ENCODE measurements at regions not wholly inside any gene's neighbourhood (a gene's known extent, or its start where the extent isn't known, plus 50 kb on each side); places are given as distances from the start of the nearest gene placed in this dataset.

DNA sequence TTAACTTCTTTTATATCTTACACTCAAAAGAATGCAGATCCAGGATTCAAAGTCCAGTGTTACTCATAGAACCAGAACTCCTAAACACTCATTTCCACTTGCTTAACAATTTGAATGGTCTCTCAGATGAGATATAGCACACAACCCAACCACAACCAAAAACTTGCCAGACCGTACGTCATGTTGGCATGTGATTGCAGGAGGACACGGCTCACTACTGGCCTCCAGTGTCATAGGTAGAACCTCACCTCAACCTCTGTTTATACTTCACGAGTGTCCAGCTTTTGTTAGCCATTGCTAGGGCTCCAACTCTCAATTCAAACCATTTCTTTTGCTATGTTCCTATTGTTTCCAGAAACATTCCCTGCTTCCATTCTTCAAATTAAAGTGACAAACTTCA is 58.5 kb upstream of the PDGFD start:
- Histone ChIP-seq H3K4me1 (no peaks in the 10 kb centered on the region), H3K9me3 (no peaks in the 10 kb centered on the region), H3K27ac (replicated peaks in 1 of 4) (no peak overlapping the region), H3K36me3 (no peaks in the 10 kb centered on the region), H3K27me3 (no peaks in the 10 kb centered on the region), H3K4me3 (no peak overlapping the region)
- TF ChIP-seq POLR2A (IDR thresholded peaks at IDR 0.05; ENCODE audit: low read depth) = no peak
- TF ChIP-seq POLR2AphosphoS5 (IDR thresholded peaks at IDR 0.05) = no peak
- no peak for TF ChIP-seq EP300 (IDR thresholded peaks at IDR 0.05)
- TF ChIP-seq, protein P1, sequence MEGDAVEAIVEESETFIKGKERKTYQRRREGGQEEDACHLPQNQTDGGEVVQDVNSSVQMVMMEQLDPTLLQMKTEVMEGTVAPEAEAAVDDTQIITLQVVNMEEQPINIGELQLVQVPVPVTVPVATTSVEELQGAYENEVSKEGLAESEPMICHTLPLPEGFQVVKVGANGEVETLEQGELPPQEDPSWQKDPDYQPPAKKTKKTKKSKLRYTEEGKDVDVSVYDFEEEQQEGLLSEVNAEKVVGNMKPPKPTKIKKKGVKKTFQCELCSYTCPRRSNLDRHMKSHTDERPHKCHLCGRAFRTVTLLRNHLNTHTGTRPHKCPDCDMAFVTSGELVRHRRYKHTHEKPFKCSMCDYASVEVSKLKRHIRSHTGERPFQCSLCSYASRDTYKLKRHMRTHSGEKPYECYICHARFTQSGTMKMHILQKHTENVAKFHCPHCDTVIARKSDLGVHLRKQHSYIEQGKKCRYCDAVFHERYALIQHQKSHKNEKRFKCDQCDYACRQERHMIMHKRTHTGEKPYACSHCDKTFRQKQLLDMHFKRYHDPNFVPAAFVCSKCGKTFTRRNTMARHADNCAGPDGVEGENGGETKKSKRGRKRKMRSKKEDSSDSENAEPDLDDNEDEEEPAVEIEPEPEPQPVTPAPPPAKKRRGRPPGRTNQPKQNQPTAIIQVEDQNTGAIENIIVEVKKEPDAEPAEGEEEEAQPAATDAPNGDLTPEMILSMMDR (IDR thresholded peaks at IDR 0.05) = no peak
- no peak for DNase-seq (ENCODE audit: extremely low spot score)
- intact Hi-C loops (cut with DNase I) = no loop called here
- 87% methylated on average over 4 of the region's 4 CpGs for WGBS

DNA sequence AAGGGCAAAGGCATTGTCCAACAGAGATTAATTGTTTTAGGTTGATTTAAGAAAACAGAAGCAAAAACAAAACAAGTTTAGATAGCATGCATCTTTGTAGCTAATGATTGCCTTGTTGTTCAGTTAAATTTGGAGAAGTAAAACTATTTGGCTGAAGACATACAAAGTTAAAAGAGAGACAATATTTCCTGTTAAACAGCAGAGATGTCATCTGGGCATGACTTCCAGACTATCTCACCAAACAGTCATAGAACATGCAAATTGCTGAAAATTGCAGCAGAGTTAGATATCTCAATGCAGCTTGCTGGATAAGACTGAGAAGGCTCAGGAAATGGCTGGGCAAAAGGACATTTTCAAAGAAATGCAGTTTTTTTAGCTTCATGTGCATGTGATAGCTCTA is 57.5 kb upstream of the PDGFD start:
- no peak for TF ChIP-seq POLR2AphosphoS5 (IDR thresholded peaks at IDR 0.05)
- TF ChIP-seq, protein P1 (IDR thresholded peaks at IDR 0.05) = no peak
- TF ChIP-seq EP300 (IDR thresholded peaks at IDR 0.05) = no peak
- TF ChIP-seq POLR2A (IDR thresholded peaks at IDR 0.05; ENCODE audit: low read depth) = no peak
- H3K4me3 ChIP-seq = no peak overlapping the region
- H3K27ac ChIP-seq (replicated peaks in 1 of 4) = no peak overlapping the region
- no peak for DNase-seq (ENCODE audit: extremely low spot score)
- no peaks in the 10 kb centered on the region for H3K9me3 ChIP-seq
- H3K27me3 ChIP-seq = no peaks in the 10 kb centered on the region
- H3K36me3 ChIP-seq = no peaks in the 10 kb centered on the region
- no peaks in the 10 kb centered on the region for H3K4me1 ChIP-seq
- intact Hi-C loops (cut with DNase I) = no loop called here

DNA sequence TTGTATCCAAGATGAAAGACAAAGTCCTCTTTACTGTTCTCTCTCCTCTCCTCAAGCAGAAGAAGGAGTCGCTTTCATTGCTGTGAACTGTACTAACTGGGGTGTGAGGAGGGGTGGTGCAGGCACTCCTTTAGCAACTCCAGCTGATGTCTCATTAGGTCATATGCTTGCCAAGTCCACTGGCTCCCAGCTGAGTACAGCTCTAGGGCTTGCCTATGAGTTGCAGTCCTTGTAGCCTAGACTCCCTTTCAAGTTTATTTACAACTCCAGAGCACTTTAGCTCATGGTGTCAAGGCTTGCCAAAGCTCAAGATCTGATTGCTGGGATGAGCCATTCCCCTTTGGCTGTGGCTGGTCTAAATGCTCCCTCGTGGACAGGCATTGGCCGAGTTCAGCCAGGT is 55.1 kb upstream of the PDGFD start:
- TF ChIP-seq, protein P1 (IDR thresholded peaks at IDR 0.05) = no peak
- no peak for TF ChIP-seq POLR2AphosphoS5 (IDR thresholded peaks at IDR 0.05)
- no peak for TF ChIP-seq EP300 (IDR thresholded peaks at IDR 0.05)
- WGBS = 85% methylated on average over 3 of the region's 3 CpGs
- H3K4me3 ChIP-seq = no peak overlapping the region
- H3K4me1 ChIP-seq = no peaks in the 10 kb centered on the region
- no peak overlapping the region for H3K27ac ChIP-seq (replicated peaks in 1 of 4)
- intact Hi-C loops (cut with DNase I) = no loop called here
- no peak for DNase-seq (ENCODE audit: extremely low spot score)
- peaks cover 0 to 6% (median 0%) of the 10 kb centered on the region in 4 donors for H3K9me3 ChIP-seq
- no peaks in the 10 kb centered on the region for H3K36me3 ChIP-seq
- no peaks in the 10 kb centered on the region for H3K27me3 ChIP-seq

DNA sequence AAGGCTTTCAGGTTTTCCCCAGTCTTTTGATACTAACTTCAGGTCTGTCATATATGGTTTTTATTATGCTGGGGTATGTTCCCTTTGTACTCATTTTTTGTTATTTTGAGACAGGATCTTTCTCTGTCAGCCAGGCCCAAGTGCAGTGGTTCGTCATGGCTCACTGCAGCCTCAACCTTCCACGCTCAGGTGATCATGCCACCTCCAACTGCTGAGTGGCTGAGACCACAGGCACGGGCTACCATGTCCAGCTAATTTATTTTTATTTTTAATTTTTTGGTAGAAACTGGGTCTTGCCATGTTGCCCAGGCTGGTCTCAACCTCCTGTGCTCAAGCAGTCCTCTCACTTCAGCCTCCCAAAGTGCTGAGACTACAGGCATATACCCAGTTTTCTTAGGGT is 50.6 kb upstream of the PDGFD start:
- Histone ChIP-seq H3K4me3 (no peak overlapping the region), H3K9me3 (peaks cover 0 to 10% (median 3%) of the 10 kb centered on the region in 4 donors), H3K36me3 (no peaks in the 10 kb centered on the region), H3K4me1 (no peaks in the 10 kb centered on the region), H3K27me3 (no peaks in the 10 kb centered on the region), H3K27ac (replicated peaks in 1 of 4) (no peak overlapping the region)
- TF ChIP-seq POLR2A (IDR thresholded peaks at IDR 0.05; ENCODE audit: low read depth) (no peak), EP300 (IDR thresholded peaks at IDR 0.05) (no peak), POLR2AphosphoS5 (IDR thresholded peaks at IDR 0.05) (no peak)
- TF ChIP-seq, protein P1 (IDR thresholded peaks at IDR 0.05) = no peak
- 89% methylated on average over 3 of the region's 3 CpGs for WGBS
- intact Hi-C loops (cut with DNase I) = no loop called here
- DNase-seq (ENCODE audit: extremely low spot score) = no peak

Small RNA genes in the stretch of these regions (small RNA-seq; reads per million reads assigned to genes)
- gene AP001485.1 (0 reads per million in 3 donors), gene MIR7641-1 (0 reads per million in 3 donors)

Data from esophagus muscularis mucosa (tissue), 4 donors.